ENCODE measurements at regions not wholly inside any gene's neighbourhood (a gene's known extent, or its start where the extent isn't known, plus 50 kb on each side); places are given as distances from the start of the nearest gene placed in this dataset.

- TF ChIP-seq CTCF (IDR thresholded peaks at IDR 0.05): no peak
- H3K36me3 ChIP-seq: no peaks in the 10 kb centered on the region
- no peak for DNase-seq
- no peak overlapping the region for H3K9ac ChIP-seq (ENCODE audit: low read depth in 2 of 2, low read length in 2 of 2)
- no peaks in the 10 kb centered on the region for H3K4me1 ChIP-seq
- H3K4me3 ChIP-seq: no peak overlapping the region
- H3K27me3 ChIP-seq: no peaks in the 10 kb centered on the region
- intact Hi-C loops (cut with DNase I): no loop called here
- H3K27ac ChIP-seq: no peak overlapping the region
- no peaks in the 10 kb centered on the region for H3K9me3 ChIP-seq
Observed at GRCh38 chr4:54930226-54930625, 195.2 kb downstream of the KDR start.

- Histone ChIP-seq H3K27me3 (no peaks in the 10 kb centered on the region), H3K9ac (ENCODE audit: low read depth in 2 of 2, low read length in 2 of 2) (no peak overlapping the region), H3K4me3 (no peak overlapping the region), H3K36me3 (no peaks in the 10 kb centered on the region), H3K27ac (no peak overlapping the region), H3K4me1 (no peaks in the 10 kb centered on the region), H3K9me3 (no peaks in the 10 kb centered on the region)
- DNase-seq: no peak
- no peak for TF ChIP-seq CTCF (IDR thresholded peaks at IDR 0.05)
- intact Hi-C loops (cut with DNase I): no loop called here
Observed at GRCh38 chr4:54929459-54929858, 195.9 kb downstream of the KDR start.

GRCh38 chr4:54924891-54925290 is 200.5 kb downstream of the KDR start:
- intact Hi-C loops (cut with DNase I): no loop called here
- Histone ChIP-seq H3K27ac (no peak overlapping the region), H3K4me3 (no peak overlapping the region), H3K36me3 (no peaks in the 10 kb centered on the region), H3K27me3 (no peaks in the 10 kb centered on the region), H3K9ac (ENCODE audit: low read depth in 2 of 2, low read length in 2 of 2) (no peak overlapping the region), H3K9me3 (no peaks in the 10 kb centered on the region), H3K4me1 (no peaks in the 10 kb centered on the region)
- DNase-seq: no peak
- TF ChIP-seq CTCF (IDR thresholded peaks at IDR 0.05): no peak

GRCh38 chr4:54915276-54915675 is 210.1 kb downstream of the KDR start:
- H3K4me3 ChIP-seq: no peak overlapping the region
- intact Hi-C loops (cut with DNase I): no loop called here

GRCh38 chr4:54914781-54915180 is 210.6 kb downstream of the KDR start:
- Histone ChIP-seq H3K9ac (ENCODE audit: low read depth in 2 of 2, low read length in 2 of 2) (no peak overlapping the region), H3K27me3 (no peaks in the 10 kb centered on the region), H3K4me1 (no peaks in the 10 kb centered on the region), H3K4me3 (no peak overlapping the region), H3K27ac (no peak overlapping the region), H3K9me3 (no peaks in the 10 kb centered on the region), H3K36me3 (no peaks in the 10 kb centered on the region)
- no peak for DNase-seq
- no peak for TF ChIP-seq CTCF (IDR thresholded peaks at IDR 0.05)
- intact Hi-C loops (cut with DNase I): no loop called here

More at GRCh38 chr4:54915276-54915675, 210.1 kb downstream of the KDR start:
- DNase-seq: no peak
- TF ChIP-seq CTCF (IDR thresholded peaks at IDR 0.05): no peak
- no peaks in the 10 kb centered on the region for H3K36me3 ChIP-seq
- no peaks in the 10 kb centered on the region for H3K9me3 ChIP-seq
- H3K4me1 ChIP-seq: no peaks in the 10 kb centered on the region
- no peaks in the 10 kb centered on the region for H3K27me3 ChIP-seq
- no peak overlapping the region for H3K9ac ChIP-seq (ENCODE audit: low read depth in 2 of 2, low read length in 2 of 2)
- no peak overlapping the region for H3K27ac ChIP-seq
